Natural killer cell (primary cell): ENCODE measurements at regions not wholly inside any gene's neighbourhood (a gene's known extent, or its start where the extent isn't known, plus 50 kb on each side); places are given as distances from the start of the nearest gene placed in this dataset.

Source experiments
- ATAC-seq, 3 donors: fragments of 150-1000 bp in 2 of 3; fragments of 200-7000 bp in 1 of 3; cut with Tn5 transposase; 1 replicate in 1 of 3; 2 replicates in 2 of 3; pipeline ENCODE4 v1.10.0; 2021; ENCODE audit warnings: mild to moderate bottlenecking in 2 of 3, moderate library complexity in 2 of 3
- DNase-seq, 2 donors: peaks; one replicate each; pipeline versions ENCODE4 v3.0.0 to v3.0.0-alpha.2; 2013 to 2021; ENCODE audit warnings: mixed read lengths in 1 of 2
- H3K27ac ChIP-seq: one replicate; pipeline ENCODE4 v1.5.1; 2013; ENCODE audit warnings: mild to moderate bottlenecking, low read length
- H3K27me3 ChIP-seq: one replicate; pipeline ENCODE4 v1.6.1; 2013; ENCODE audit warnings: low read length; ENCODE audit not compliant: control insufficient read depth, insufficient read depth
- H3K36me3 ChIP-seq: one replicate; pipeline ENCODE4 v1.6.1; 2013; ENCODE audit warnings: low read length; ENCODE audit not compliant: control insufficient read depth, insufficient read depth
- H3K4me1 ChIP-seq: one replicate; pipeline ENCODE4 v1.6.1; 2013; ENCODE audit warnings: low read length; ENCODE audit not compliant: control insufficient read depth, insufficient read depth
- H3K4me3 ChIP-seq: one replicate; pipeline ENCODE4 v1.5.1; 2013; ENCODE audit warnings: low read length
- H3K9me3 ChIP-seq: one replicate; pipeline ENCODE4 v1.6.1; 2013; ENCODE audit warnings: low read length; ENCODE audit not compliant: control insufficient read depth, insufficient read depth
- H3K27ac Mint-ChIP-seq, 2 donors: one replicate each; pipeline ENCODE4 v1.8.0; 2022; ENCODE audit warnings: mild to moderate bottlenecking in 2 of 2, mixed read lengths in 2 of 2, moderate library complexity in 1 of 2
- H3K27me3 Mint-ChIP-seq, 2 donors: one replicate each; pipeline ENCODE4 v1.8.0; 2022; ENCODE audit warnings: low read depth in 2 of 2, mixed read lengths in 2 of 2
- H3K36me3 Mint-ChIP-seq: one replicate; pipeline ENCODE4 v1.8.0; 2022; ENCODE audit warnings: mixed read lengths
- H3K4me1 Mint-ChIP-seq, 2 donors: one replicate each; pipeline ENCODE4 v1.8.0; 2022; ENCODE audit warnings: mixed read lengths in 2 of 2
- H3K4me3 Mint-ChIP-seq: one replicate; pipeline ENCODE4 v1.8.0; 2022; ENCODE audit warnings: mild to moderate bottlenecking, moderate library complexity, mixed read lengths
- H3K9me3 Mint-ChIP-seq, 2 donors: one replicate each; pipeline ENCODE4 v1.8.0; 2022; ENCODE audit warnings: mixed read lengths in 2 of 2
- WGBS: methylation state at CpG from one replicate; pipeline ENCODE4 v1.1.7; 2013; ENCODE audit warnings: missing lambda C conversion rate; ENCODE audit not compliant: insufficient coverage; 5-methylcytosine and 5-hydroxymethylcytosine counted together
- intact Hi-C: fragments of 100-400 bp; cut with micrococcal nuclease; formaldehyde crosslinking; loops from one replicate; pipeline ENCODE4 v1.14.2; 2022
- TF ChIP-seq, protein P1 (sequence below): fragments of 200-600 bp; IDR thresholded peaks from one replicate; pipeline ENCODE4 v1.8.0; 2022; ENCODE audit warnings: antibody characterized with exemption

DNA sequence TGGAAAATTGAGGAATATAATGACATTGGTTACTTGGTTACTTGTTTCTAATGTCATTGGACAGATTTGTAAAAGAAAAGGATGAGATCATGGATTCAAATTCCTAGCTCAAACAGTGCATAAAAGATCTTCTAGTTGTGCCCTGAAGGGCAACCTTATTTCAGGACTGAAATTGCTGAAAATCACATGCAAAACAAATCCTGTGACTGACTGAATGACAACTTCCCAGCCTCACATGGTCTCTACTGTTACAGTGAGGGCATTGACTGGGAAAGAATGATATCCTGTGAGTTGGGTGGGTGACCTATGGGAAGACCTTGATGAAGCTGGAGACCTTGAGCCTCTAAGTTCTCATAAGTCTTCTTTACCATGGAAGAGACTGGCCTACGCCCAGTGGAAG, 90.4 kb upstream of the HAAO start:
- intact Hi-C loops = no loop called here
- H3K27me3 ChIP-seq = no peaks in the 10 kb centered on the region
- no peak for ATAC-seq
- Mint-ChIP-seq H3K36me3 (no peaks in the 10 kb centered on the region), H3K27me3 (no peaks in the 10 kb centered on the region), H3K27ac (no peak overlapping the region), H3K4me3 (no peak overlapping the region), H3K4me1 (no peaks in the 10 kb centered on the region), H3K9me3 (no peaks in the 10 kb centered on the region)
- H3K4me1 ChIP-seq = no peaks in the 10 kb centered on the region
- WGBS = 83% methylated on average over 1 of the region's 1 CpG
- no peaks in the 10 kb centered on the region for H3K9me3 ChIP-seq
- DNase-seq = no peak
- no peak overlapping the region for H3K4me3 ChIP-seq
- TF ChIP-seq, protein P1, sequence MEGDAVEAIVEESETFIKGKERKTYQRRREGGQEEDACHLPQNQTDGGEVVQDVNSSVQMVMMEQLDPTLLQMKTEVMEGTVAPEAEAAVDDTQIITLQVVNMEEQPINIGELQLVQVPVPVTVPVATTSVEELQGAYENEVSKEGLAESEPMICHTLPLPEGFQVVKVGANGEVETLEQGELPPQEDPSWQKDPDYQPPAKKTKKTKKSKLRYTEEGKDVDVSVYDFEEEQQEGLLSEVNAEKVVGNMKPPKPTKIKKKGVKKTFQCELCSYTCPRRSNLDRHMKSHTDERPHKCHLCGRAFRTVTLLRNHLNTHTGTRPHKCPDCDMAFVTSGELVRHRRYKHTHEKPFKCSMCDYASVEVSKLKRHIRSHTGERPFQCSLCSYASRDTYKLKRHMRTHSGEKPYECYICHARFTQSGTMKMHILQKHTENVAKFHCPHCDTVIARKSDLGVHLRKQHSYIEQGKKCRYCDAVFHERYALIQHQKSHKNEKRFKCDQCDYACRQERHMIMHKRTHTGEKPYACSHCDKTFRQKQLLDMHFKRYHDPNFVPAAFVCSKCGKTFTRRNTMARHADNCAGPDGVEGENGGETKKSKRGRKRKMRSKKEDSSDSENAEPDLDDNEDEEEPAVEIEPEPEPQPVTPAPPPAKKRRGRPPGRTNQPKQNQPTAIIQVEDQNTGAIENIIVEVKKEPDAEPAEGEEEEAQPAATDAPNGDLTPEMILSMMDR = no peak
- H3K27ac ChIP-seq = no peak overlapping the region
- no peaks in the 10 kb centered on the region for H3K36me3 ChIP-seq

DNA sequence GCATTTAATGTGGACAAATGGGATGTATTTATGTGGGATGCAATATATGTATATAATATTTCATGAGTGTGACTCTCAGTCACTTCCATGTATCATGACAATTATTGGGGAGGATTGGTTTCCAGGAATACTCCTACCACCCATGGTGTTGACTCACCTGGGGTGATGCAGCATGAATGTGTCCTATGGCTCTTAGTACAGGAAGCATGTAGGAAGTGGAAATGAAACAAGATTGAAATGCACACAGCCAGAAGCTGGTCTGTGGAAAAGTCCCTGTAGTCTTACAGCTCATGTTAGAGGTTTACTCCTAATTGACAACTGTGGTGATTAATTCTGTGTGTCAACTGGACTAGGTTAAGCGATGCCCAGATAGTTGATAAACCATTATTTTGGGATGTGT, 89.3 kb upstream of the HAAO start:
- H3K4me3 Mint-ChIP-seq = no peak overlapping the region
- no peaks in the 10 kb centered on the region for H3K9me3 Mint-ChIP-seq
- no peak overlapping the region for H3K27ac Mint-ChIP-seq
- no peaks in the 10 kb centered on the region for H3K36me3 ChIP-seq
- no peaks in the 10 kb centered on the region for H3K4me1 ChIP-seq
- DNase-seq = no peak
- intact Hi-C loops = no loop called here
- no peak overlapping the region for H3K4me3 ChIP-seq
- TF ChIP-seq, protein P1 = no peak
- H3K27me3 Mint-ChIP-seq = no peaks in the 10 kb centered on the region
- H3K27ac ChIP-seq = no peak overlapping the region
- no peak for ATAC-seq
- H3K36me3 Mint-ChIP-seq = no peaks in the 10 kb centered on the region
- H3K9me3 ChIP-seq = no peaks in the 10 kb centered on the region
- H3K4me1 Mint-ChIP-seq = no peaks in the 10 kb centered on the region
- WGBS = 74% methylated on average over 1 of the region's 1 CpG
- no peaks in the 10 kb centered on the region for H3K27me3 ChIP-seq

DNA sequence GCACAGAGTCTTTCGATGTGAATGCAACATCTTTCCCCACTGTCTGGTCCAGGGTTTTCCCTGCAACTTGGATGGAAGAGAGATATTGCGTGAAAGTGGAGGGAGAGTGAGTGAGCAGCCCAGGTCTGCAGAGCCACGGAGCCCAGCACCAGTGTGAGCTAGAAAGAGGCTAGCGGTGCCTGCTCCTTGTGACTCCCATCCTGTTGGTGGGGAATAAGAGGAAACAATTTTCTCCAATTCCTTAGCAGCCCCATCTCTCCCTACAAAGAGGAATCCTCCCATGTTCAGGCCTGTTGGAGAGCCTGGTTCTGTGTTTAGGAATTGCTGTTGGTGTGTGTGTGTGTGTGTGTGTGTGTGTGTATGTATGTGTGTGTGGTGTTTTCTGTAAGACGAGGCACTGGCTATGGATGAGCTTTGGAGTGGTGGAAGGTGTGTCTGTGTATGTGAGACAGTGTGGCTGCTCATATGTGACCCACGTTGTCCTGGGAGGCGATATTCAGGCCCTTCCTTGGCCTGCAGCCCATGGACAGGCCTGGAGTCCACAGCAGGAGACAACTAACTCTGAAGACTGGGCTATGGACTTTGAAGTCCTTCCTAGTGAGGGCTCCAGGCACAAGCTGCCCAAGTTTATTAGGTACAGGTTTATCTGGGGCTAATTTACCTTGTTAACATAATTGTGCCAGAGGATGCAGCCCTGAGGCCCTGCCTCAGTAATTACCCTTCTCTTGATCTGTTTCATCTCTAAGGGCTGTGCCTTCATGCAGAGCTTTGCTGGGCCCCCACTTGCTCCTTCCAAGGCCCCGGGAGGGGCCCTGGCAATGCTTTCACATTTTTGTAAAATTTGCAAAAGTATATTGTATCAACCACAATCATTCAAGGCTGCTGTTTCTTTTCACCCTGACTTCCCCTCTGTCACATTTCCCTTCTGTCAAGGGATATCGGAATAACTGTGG, 88.6 kb upstream of the HAAO start:
- intact Hi-C loops = no loop called here
- Mint-ChIP-seq H3K27ac (no peak overlapping the region), H3K9me3 (no peaks in the 10 kb centered on the region), H3K36me3 (no peaks in the 10 kb centered on the region), H3K27me3 (no peaks in the 10 kb centered on the region), H3K4me1 (no peaks in the 10 kb centered on the region), H3K4me3 (no peak overlapping the region)
- Histone ChIP-seq H3K27ac (no peak overlapping the region), H3K36me3 (no peaks in the 10 kb centered on the region), H3K27me3 (no peaks in the 10 kb centered on the region), H3K4me3 (no peak overlapping the region), H3K4me1 (no peaks in the 10 kb centered on the region), H3K9me3 (no peaks in the 10 kb centered on the region)
- DNase-seq = no peak
- ATAC-seq = no peak
- TF ChIP-seq, protein P1 = no peak
- WGBS = 75% methylated on average over 8 of the region's 9 CpGs
